H9 (cell line): ENCODE measurements at regions not wholly inside any gene's neighbourhood (a gene's known extent, or its start where the extent isn't known, plus 50 kb on each side); places are given as distances from the start of the nearest gene placed in this dataset.

ENCODE experiments used
- DNase-seq: peaks from one replicate; pipeline ENCODE4 v3.0.0-alpha.2; 2017
- H2AFZ ChIP-seq: one replicate; pipeline ENCODE4 v1.6.1; 2013; ENCODE audit warnings: mild to moderate bottlenecking, low read length, control low read depth, moderate library complexity
- H2AK5ac ChIP-seq: 2 replicates; pipeline ENCODE4 v1.6.1; 2013; ENCODE audit warnings: low read length, control low read depth, mixed read lengths; ENCODE audit not compliant: insufficient read length
- H2BK120ac ChIP-seq: one replicate; pipeline ENCODE4 v1.6.1; 2013; ENCODE audit warnings: low read depth, mild to moderate bottlenecking, low read length, control low read depth, inconsistent platforms; ENCODE audit not compliant: poor library complexity, severe bottlenecking
- H2BK12ac ChIP-seq: 2 replicates; pipeline ENCODE4 v1.6.1; 2013; ENCODE audit warnings: low read length, control low read depth, mixed read lengths, low read depth; ENCODE audit not compliant: insufficient read length
- H2BK15ac ChIP-seq: 2 replicates; pipeline ENCODE4 v1.6.1; 2013; ENCODE audit warnings: low read depth, low read length, control low read depth
- H2BK20ac ChIP-seq: one replicate; pipeline ENCODE4 v1.6.1; 2013; ENCODE audit warnings: low read depth, mild to moderate bottlenecking, low read length, control low read depth, inconsistent platforms; ENCODE audit not compliant: poor library complexity, severe bottlenecking
- H2BK5ac ChIP-seq: 2 replicates; pipeline ENCODE4 v1.6.1; 2013; ENCODE audit warnings: low read length, control low read depth, mixed read lengths; ENCODE audit not compliant: insufficient read length
- H3K14ac ChIP-seq: 2 replicates; pipeline ENCODE4 v1.6.1; 2013; ENCODE audit warnings: low read length, control low read depth; ENCODE audit not compliant: insufficient read depth
- H3K18ac ChIP-seq: 2 replicates; pipeline ENCODE4 v1.6.1; 2013; ENCODE audit warnings: low read depth, mild to moderate bottlenecking, mixed read lengths, low read length, control low read depth; ENCODE audit not compliant: insufficient read length
- H3K23ac ChIP-seq: 2 replicates; pipeline ENCODE4 v1.6.1; 2013; ENCODE audit warnings: low read length, control low read depth, mixed read lengths, low read depth; ENCODE audit not compliant: insufficient read length
- H3K23me2 ChIP-seq: 2 replicates; pipeline ENCODE4 v1.6.1; 2013; ENCODE audit warnings: low read depth, mild to moderate bottlenecking, mixed read lengths, low read length, control low read depth; ENCODE audit not compliant: insufficient read length, poor library complexity, severe bottlenecking
- H3K27ac ChIP-seq: 2 replicates; pipeline ENCODE4 v1.5.1; 2013; ENCODE audit warnings: low read length, control low read depth, mixed read lengths, low read depth; ENCODE audit not compliant: insufficient read length
- H3K27me3 ChIP-seq: 2 replicates; pipeline ENCODE4 v1.6.1; 2013; ENCODE audit warnings: low read length, control low read depth, inconsistent platforms; ENCODE audit not compliant: insufficient read depth
- H3K4ac ChIP-seq: 2 replicates; pipeline ENCODE4 v1.6.1; 2013; ENCODE audit warnings: low read depth, mild to moderate bottlenecking, control low read depth, inconsistent platforms, low read length, moderate library complexity
- H3K4me1 ChIP-seq: 2 replicates; pipeline ENCODE4 v1.6.1; 2013; ENCODE audit warnings: low read length, control low read depth, inconsistent platforms; ENCODE audit not compliant: insufficient read depth
- H3K4me2 ChIP-seq: 2 replicates; pipeline ENCODE4 v1.6.1; 2013; ENCODE audit warnings: low read length, control low read depth, mixed read lengths; ENCODE audit not compliant: insufficient read length, insufficient read depth
- H3K56ac ChIP-seq: 2 replicates; pipeline ENCODE4 v1.6.1; 2013; ENCODE audit warnings: low read depth, mild to moderate bottlenecking, mixed read lengths, low read length, control low read depth; ENCODE audit not compliant: insufficient read length
- H3K79me1 ChIP-seq: 2 replicates; pipeline ENCODE4 v1.6.1; 2013; ENCODE audit warnings: low read depth, mild to moderate bottlenecking, moderate library complexity, low read length, control low read depth, inconsistent platforms; ENCODE audit not compliant: insufficient read depth, poor library complexity, severe bottlenecking
- H3K79me2 ChIP-seq: 2 replicates; pipeline ENCODE4 v1.6.1; 2013; ENCODE audit warnings: low read length, control low read depth, inconsistent platforms; ENCODE audit not compliant: insufficient read depth
- H3K9ac ChIP-seq: 2 replicates; pipeline ENCODE4 v1.6.1; 2013; ENCODE audit warnings: low read length, control low read depth, mixed read lengths; ENCODE audit not compliant: insufficient read length; ENCODE audit errors: extremely low read depth
- H3K9me3 ChIP-seq: one replicate; pipeline ENCODE4 v1.6.1; 2013; ENCODE audit warnings: low read depth, low read length, inconsistent platforms; ENCODE audit not compliant: control insufficient read depth
- H3T11ph ChIP-seq: one replicate; pipeline ENCODE4 v1.6.1; 2013; ENCODE audit warnings: mild to moderate bottlenecking, low read length, control low read depth, inconsistent platforms
- H4K20me1 ChIP-seq: one replicate; pipeline ENCODE4 v1.6.1; 2013; ENCODE audit not compliant: control insufficient read depth, insufficient read length, insufficient read depth
- H4K5ac ChIP-seq: 2 replicates; pipeline ENCODE4 v1.6.1; 2013; ENCODE audit warnings: low read depth, mild to moderate bottlenecking, mixed read lengths, low read length, control low read depth; ENCODE audit not compliant: insufficient read length
- H4K8ac ChIP-seq: replicated peaks from 2 replicates; pipeline ENCODE4 v1.6.1; 2013; ENCODE audit warnings: low read length, control low read depth, mixed read lengths, low read depth; ENCODE audit not compliant: insufficient read length
- H4K91ac ChIP-seq: 2 replicates; pipeline ENCODE4 v1.6.1; 2013; ENCODE audit warnings: low read depth, mild to moderate bottlenecking, moderate library complexity, mixed read lengths, low read length, control low read depth; ENCODE audit not compliant: insufficient read length
- H3K27ac Mint-ChIP-seq, 3 experiments: 2 replicates in 2 of 3; 3 replicates in 1 of 3; pipeline ENCODE4 v1.8.0; 2020 to 2021; ENCODE audit warnings: mixed read lengths in 3 of 3, mild to moderate bottlenecking in 1 of 3, moderate library complexity in 1 of 3
- H3K27me3 Mint-ChIP-seq: 2 replicates; pipeline ENCODE4 v1.8.0; 2021; ENCODE audit warnings: low read depth, mild to moderate bottlenecking, moderate library complexity, mixed read lengths
- H3K36me3 Mint-ChIP-seq, 3 experiments: 2 replicates in 2 of 3; 3 replicates in 1 of 3; pipeline ENCODE4 v1.8.0; 2020 to 2021; ENCODE audit warnings: low read depth in 3 of 3, mixed read lengths in 3 of 3; ENCODE audit not compliant: insufficient read depth in 1 of 3
- H3K4me1 Mint-ChIP-seq, 2 experiments: 2 replicates each; pipeline ENCODE4 v1.8.0; 2020; ENCODE audit warnings: mixed read lengths in 2 of 2
- H3K4me3 Mint-ChIP-seq, 2 experiments: 2 replicates in 1 of 2; 3 replicates in 1 of 2; pipeline ENCODE4 v1.8.0; 2020 to 2021; ENCODE audit warnings: mild to moderate bottlenecking in 2 of 2, mixed read lengths in 2 of 2, moderate library complexity in 1 of 2
- H3K9me3 Mint-ChIP-seq, 2 experiments: 2 replicates in 1 of 2; 3 replicates in 1 of 2; pipeline ENCODE4 v1.8.0; 2020; ENCODE audit warnings: mild to moderate bottlenecking in 2 of 2, mixed read lengths in 2 of 2, moderate library complexity in 1 of 2
- CTCF ChIP-seq: fragments of 200-600 bp; sonication (generic); conservative IDR thresholded peaks from 3 replicates; pipeline ENCODE4 v1.8.0; 2021; ENCODE audit warnings: antibody characterized with exemption, mild to moderate bottlenecking
- WGBS: extraction: QIAGEN DNeasy Blood & Tissue Kit; methylation state at CpG from one replicate; pipeline ENCODE4 v1.1.7; 2013; ENCODE audit warnings: missing lambda C conversion rate, low lambda C conversion rate, mixed read lengths; ENCODE audit not compliant: insufficient read length; ENCODE audit errors: extremely low coverage; 5-methylcytosine and 5-hydroxymethylcytosine counted together

- no peak overlapping the region for H2BK120ac ChIP-seq
- H3K27ac ChIP-seq = no peak overlapping the region
- no peak overlapping the region for H3K14ac ChIP-seq
- no peak overlapping the region for H3K27ac Mint-ChIP-seq
- H2AFZ ChIP-seq = no peak overlapping the region
- H3K4ac ChIP-seq = no peak overlapping the region
- no peak for TF ChIP-seq CTCF
- no CpG with 5 or more reads among the region's 7 CpGs for WGBS
- H3K79me1 ChIP-seq = no peaks in the 10 kb centered on the region
- H3T11ph ChIP-seq = no peak overlapping the region
- no peak overlapping the region for H3K4me2 ChIP-seq
- H3K79me2 ChIP-seq = no peaks in the 10 kb centered on the region
- H3K9me3 Mint-ChIP-seq = no peaks in the 10 kb centered on the region
- H3K23ac ChIP-seq = no peak overlapping the region
- no peak overlapping the region for H4K8ac ChIP-seq
- no peak overlapping the region for H3K56ac ChIP-seq
- no peak overlapping the region for H2BK5ac ChIP-seq
- H3K4me1 Mint-ChIP-seq = peaks cover 9 to 12% of the 10 kb centered on the region in 2 experiments
- H4K20me1 ChIP-seq = no peaks in the 10 kb centered on the region
- no peaks in the 10 kb centered on the region for H3K36me3 Mint-ChIP-seq
- H4K91ac ChIP-seq = no peak overlapping the region
- no peaks in the 10 kb centered on the region for H3K4me1 ChIP-seq
- no peak overlapping the region for H4K5ac ChIP-seq
- no peak overlapping the region for H2BK15ac ChIP-seq
- H3K9me3 ChIP-seq = no peaks in the 10 kb centered on the region
- H3K4me3 Mint-ChIP-seq = no peak overlapping the region
- no peaks in the 10 kb centered on the region for H3K27me3 ChIP-seq
- H3K9ac ChIP-seq = no peak overlapping the region
- no peak overlapping the region for H2BK12ac ChIP-seq
- no peaks in the 10 kb centered on the region for H3K27me3 Mint-ChIP-seq
- H2AK5ac ChIP-seq = no peak overlapping the region
- H3K23me2 ChIP-seq = no peaks in the 10 kb centered on the region
- H3K18ac ChIP-seq = no peak overlapping the region
- DNase-seq = no peak
- H2BK20ac ChIP-seq = no peak overlapping the region
These were observed 212.5 kb upstream of the CELF2 start for GRCh38 chr10:10804998-10805740.
